Cardiac muscle cell (in vitro differentiated cells and primary cell): ENCODE measurements at regions not wholly inside any gene's neighbourhood (a gene's known extent, or its start where the extent isn't known, plus 50 kb on each side); places are given as distances from the start of the nearest gene placed in this dataset.

Experiments used
- DNase-seq, 2 donors: peaks; one replicate each; pipeline versions ENCODE4 v3.0.0 to v3.0.0-alpha.2; 2010 to 2017; ENCODE audit warnings: low read depth in 1 of 2, low spot score in 1 of 2
- H3K27ac ChIP-seq: fragments of 200-600 bp; sonication (generic); 2 replicates; pipeline ENCODE4 v1.5.1; 2016
- H3K27me3 ChIP-seq: fragments of 200-600 bp; sonication (generic); 2 replicates; pipeline ENCODE4 v1.6.0; 2016; ENCODE audit warnings: control low read depth
- H3K36me3 ChIP-seq: fragments of 200-600 bp; sonication (generic); 2 replicates; pipeline ENCODE4 v1.5.1; 2016; ENCODE audit warnings: control low read depth
- H3K4me1 ChIP-seq: fragments of 200-600 bp; sonication (generic); 2 replicates; pipeline ENCODE4 v1.8.1; 2017; ENCODE audit warnings: low read depth, mild to moderate bottlenecking, mixed run types
- H3K4me3 ChIP-seq: fragments of 200-600 bp; sonication (generic); 2 replicates; pipeline ENCODE4 v1.5.1; 2016; ENCODE audit warnings: mild to moderate bottlenecking
- H3K9me3 ChIP-seq: fragments of 200-600 bp; sonication (generic); 2 replicates; pipeline ENCODE4 v1.5.1; 2017; ENCODE audit warnings: low read depth, mild to moderate bottlenecking, control low read depth
- TF ChIP-seq, protein P1 (sequence below): IDR thresholded peaks from 2 replicates; pipeline ENCODE4 v1.5.1; 2012; ENCODE audit warnings: low read depth, mild to moderate bottlenecking, low read length

DNA sequence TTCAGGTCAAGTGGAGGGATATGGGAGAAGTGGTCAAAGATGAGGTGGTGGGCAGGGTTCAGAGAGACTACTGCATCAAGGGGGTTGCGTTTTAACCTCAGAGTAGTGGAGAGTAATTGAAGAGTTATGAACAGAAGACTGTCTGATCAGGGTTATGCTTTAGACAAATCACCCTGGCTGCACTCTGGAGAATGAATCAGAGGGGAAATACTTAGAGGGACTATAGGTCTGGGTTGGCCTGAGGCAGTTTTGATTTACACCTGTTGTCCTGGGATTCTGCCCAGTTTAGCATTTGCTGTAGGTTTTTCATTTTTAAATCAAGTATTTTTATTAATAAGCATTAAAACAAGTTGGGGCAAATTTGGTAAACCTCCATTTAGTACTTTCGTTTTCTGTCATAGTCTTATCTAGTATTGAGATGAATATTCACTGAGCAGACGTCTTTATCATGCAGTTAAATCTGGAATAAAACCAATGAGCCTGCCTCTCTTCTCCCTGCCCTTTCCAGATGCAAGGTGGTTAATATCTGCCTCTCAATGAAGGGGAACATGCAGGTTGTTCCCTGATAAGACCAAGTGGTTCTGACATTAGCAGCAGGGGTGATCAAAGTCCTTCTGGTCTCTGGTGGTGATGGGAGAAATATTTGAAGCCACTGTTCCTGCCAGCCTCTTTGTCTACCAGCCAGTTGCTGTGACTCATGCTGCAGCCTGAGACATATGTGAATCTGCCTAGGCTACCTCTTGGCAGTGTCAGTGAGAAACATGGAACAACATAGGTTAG is 116.0 kb upstream of the RPS6KA3 start:
- H3K9me3 ChIP-seq, result no peaks in the 10 kb centered on the region
- H3K27me3 ChIP-seq, result peaks cover 7% of the 10 kb centered on the region
- H3K36me3 ChIP-seq, result no peaks in the 10 kb centered on the region
- H3K4me3 ChIP-seq, result no peak overlapping the region
- H3K4me1 ChIP-seq, result peaks cover 10% of the 10 kb centered on the region
- peak overlapping the region; percentile 5 for H3K27ac ChIP-seq
- DNase-seq, result peak in 1 of 2 donors; percentile 67
- TF ChIP-seq, protein P1, sequence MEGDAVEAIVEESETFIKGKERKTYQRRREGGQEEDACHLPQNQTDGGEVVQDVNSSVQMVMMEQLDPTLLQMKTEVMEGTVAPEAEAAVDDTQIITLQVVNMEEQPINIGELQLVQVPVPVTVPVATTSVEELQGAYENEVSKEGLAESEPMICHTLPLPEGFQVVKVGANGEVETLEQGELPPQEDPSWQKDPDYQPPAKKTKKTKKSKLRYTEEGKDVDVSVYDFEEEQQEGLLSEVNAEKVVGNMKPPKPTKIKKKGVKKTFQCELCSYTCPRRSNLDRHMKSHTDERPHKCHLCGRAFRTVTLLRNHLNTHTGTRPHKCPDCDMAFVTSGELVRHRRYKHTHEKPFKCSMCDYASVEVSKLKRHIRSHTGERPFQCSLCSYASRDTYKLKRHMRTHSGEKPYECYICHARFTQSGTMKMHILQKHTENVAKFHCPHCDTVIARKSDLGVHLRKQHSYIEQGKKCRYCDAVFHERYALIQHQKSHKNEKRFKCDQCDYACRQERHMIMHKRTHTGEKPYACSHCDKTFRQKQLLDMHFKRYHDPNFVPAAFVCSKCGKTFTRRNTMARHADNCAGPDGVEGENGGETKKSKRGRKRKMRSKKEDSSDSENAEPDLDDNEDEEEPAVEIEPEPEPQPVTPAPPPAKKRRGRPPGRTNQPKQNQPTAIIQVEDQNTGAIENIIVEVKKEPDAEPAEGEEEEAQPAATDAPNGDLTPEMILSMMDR, result no peak

DNA sequence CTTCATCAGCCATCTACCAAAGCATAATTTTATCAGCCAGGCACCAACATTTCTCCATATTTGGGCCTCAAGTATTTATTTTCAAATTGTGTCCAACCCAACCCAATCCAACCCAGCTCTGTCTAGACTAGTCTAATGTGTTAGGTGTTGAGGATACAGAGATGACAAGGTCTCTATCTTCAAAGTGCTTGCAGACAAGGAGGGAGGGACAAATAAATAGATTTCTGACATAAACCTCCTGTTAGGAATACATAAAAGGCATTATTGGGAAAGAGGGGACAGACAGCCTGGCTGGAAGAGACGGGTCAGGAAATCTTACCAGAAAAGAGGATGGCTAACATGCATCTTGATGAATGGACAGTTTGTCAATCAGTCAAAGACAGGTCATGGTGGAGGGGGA is 115.4 kb upstream of the RPS6KA3 start:
- TF ChIP-seq, protein P1, result no peak
- H3K4me1 ChIP-seq, result peaks cover 10% of the 10 kb centered on the region
- no peaks in the 10 kb centered on the region for H3K36me3 ChIP-seq
- no peak overlapping the region for H3K4me3 ChIP-seq
- H3K27me3 ChIP-seq, result peaks cover under 1% of the 10 kb centered on the region
- DNase-seq, result no peak
- H3K27ac ChIP-seq, result no peak overlapping the region
- no peaks in the 10 kb centered on the region for H3K9me3 ChIP-seq

DNA sequence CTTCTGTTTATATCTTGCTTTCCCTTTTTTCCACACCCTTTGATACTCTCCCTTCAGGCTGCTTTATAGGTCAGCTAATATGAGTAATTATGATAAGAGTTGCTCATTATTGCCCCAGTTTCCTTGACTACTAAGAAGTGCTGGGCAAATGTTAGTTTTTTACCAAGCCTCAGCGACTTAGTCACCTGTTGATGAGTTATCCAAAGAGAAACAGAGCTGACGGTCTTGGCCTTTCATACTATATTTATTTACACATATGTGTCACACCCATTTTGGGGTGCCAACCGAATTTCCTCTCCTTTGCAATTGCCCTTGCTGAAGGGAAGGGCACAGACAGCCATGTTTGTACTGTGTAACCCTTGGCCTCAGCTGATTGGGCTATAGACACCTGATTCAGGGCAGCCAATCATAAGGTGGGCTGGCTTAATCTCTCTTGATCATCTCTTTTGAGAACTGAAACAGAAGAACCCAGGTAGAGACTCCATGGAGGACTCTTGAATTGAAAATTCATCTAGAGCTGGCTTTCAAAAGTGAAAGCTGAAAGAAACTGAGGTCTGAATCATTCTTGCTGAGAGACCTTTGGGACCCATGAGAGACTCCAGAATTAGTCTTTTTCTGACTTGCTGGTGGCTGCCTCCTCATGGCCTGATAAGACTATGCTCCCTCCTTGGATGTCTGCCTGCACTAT is 111.7 kb upstream of the RPS6KA3 start:
- no peak for DNase-seq
- Histone ChIP-seq H3K27me3 (no peaks in the 10 kb centered on the region), H3K9me3 (no peaks in the 10 kb centered on the region), H3K27ac (no peak overlapping the region), H3K4me3 (no peak overlapping the region), H3K4me1 (peaks cover 9% of the 10 kb centered on the region), H3K36me3 (no peaks in the 10 kb centered on the region)
- TF ChIP-seq, protein P1, result no peak

DNA sequence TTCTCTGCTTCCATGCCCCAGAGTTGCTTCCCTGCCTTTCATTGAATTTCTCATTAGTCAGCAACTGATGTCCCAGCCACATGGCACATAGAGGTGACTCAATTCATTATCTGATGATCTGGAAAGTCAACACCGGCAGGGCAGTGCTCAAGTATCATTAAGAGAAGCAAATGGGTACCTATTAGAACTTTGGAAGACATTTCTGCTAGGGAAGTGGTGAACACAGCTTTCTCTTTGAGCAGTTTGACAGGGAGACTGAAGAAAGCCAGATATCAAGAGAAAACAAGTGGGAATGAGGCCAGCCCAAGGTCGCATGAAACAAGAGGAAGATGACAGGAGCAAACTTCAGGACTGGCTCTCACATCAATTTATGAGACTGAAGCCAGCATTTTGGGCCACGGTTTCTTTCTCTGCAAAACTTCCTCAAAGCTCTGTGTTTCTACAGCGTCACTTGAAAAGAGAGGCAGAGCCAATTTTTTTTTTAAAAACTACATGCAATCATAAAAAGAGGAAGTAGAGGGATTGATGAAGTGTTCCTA is 108.3 kb upstream of the RPS6KA3 start:
- Histone ChIP-seq H3K27ac (no peak overlapping the region), H3K4me3 (no peak overlapping the region), H3K9me3 (no peaks in the 10 kb centered on the region), H3K27me3 (no peaks in the 10 kb centered on the region), H3K4me1 (peaks cover 5% of the 10 kb centered on the region), H3K36me3 (no peaks in the 10 kb centered on the region)
- DNase-seq, result peak in 1 of 2 donors; percentile 51
- TF ChIP-seq, protein P1, result no peak

DNA sequence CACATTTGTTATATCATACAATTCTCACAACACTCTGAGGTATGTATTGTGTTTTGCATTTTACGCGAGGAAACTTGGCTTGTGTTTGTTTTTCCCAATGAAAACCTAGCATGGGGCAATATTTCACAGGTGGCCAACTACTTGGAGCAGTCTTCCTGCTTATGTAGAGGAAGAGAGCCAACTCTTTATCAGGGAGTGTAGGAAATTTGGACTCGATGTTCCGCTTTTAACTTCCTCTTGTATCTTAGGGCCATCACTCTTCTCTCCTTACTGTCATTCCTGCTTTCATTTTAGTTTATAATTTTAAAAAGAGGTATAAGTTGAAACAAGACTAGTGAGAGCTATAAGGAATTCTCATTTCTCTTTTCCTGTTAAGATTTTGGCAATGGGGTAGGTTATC is 107.7 kb upstream of the RPS6KA3 start:
- Histone ChIP-seq H3K27me3 (no peaks in the 10 kb centered on the region), H3K27ac (no peak overlapping the region), H3K4me1 (peaks cover 5% of the 10 kb centered on the region), H3K4me3 (no peak overlapping the region), H3K36me3 (no peaks in the 10 kb centered on the region), H3K9me3 (no peaks in the 10 kb centered on the region)
- TF ChIP-seq, protein P1, result no peak
- no peak for DNase-seq
